Thymus (tissue), 11 donors: ENCODE measurements at regions not wholly inside any gene's neighbourhood (a gene's known extent, or its start where the extent isn't known, plus 50 kb on each side); places are given as distances from the start of the nearest gene placed in this dataset.

Experiments
- DNase-seq, 9 donors: peaks; one replicate each; pipeline ENCODE4 v3.0.0-alpha.2; 2013; ENCODE audit warnings: low spot score in 9 of 9, low read depth in 6 of 9, missing footprints in 1 of 9
- H3K27ac ChIP-seq, 2 donors: one replicate each; pipeline ENCODE4 v1.5.1; 2013; ENCODE audit warnings: control low read depth in 1 of 2, low read depth in 1 of 2, low read length in 1 of 2, mild to moderate bottlenecking in 1 of 2, moderate library complexity in 1 of 2
- H3K27me3 ChIP-seq, 2 donors: one replicate each; pipeline ENCODE4 v1.5.1; 2013; ENCODE audit warnings: low read length in 1 of 2; ENCODE audit not compliant: control insufficient read depth in 2 of 2, insufficient read depth in 1 of 2
- H3K36me3 ChIP-seq, 2 donors: one replicate each; pipeline ENCODE4 v1.5.1; 2013; ENCODE audit warnings: low read length in 1 of 2, mild to moderate bottlenecking in 1 of 2, moderate library complexity in 1 of 2; ENCODE audit not compliant: control insufficient read depth in 2 of 2, insufficient read depth in 2 of 2
- H3K4me1 ChIP-seq, 2 donors: one replicate each; pipeline ENCODE4 v1.5.1; 2013; ENCODE audit warnings: low read length in 2 of 2; ENCODE audit not compliant: control insufficient read depth in 2 of 2, insufficient read depth in 2 of 2
- H3K4me3 ChIP-seq, 2 donors: one replicate each; pipeline ENCODE4 v1.5.1; 2013; ENCODE audit warnings: low read length in 2 of 2, control low read depth in 1 of 2, mild to moderate bottlenecking in 1 of 2
- H3K9me3 ChIP-seq, 2 donors: one replicate each; pipeline ENCODE4 v1.5.1; 2013; ENCODE audit warnings: low read length in 1 of 2, mild to moderate bottlenecking in 1 of 2; ENCODE audit not compliant: control insufficient read depth in 2 of 2, insufficient read depth in 1 of 2
- WGBS: extraction: QIAGEN DNeasy Blood & Tissue Kit; methylation state at CpG from one replicate; pipeline ENCODE4 v1.1.7; 2013; 5-methylcytosine and 5-hydroxymethylcytosine counted together
- donor health status: healthy.

DNA sequence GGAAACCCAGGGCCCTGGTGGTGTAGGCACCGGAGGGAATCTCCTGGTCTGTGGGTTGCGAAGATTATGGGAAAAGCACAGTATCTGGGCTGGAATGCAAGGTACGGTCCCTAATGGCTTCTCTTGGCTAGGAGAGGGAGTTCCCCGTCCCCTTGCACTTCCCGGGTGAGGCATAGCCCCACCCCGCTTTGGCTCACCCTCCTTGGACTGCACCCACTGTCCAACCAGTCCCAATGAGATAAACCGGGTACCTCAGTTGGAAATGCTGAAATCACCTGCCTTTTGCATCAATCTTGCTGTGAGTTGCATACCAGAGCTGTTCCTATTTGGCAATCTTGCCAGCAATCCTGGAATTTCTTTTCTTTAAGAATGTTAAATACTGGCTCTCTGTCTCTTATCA, 1429.1 kb downstream of the MAT2B start:
- no peak for DNase-seq
- peaks cover 0 to 12% of the 10 kb centered on the region in 2 donors for H3K9me3 ChIP-seq
- H3K27ac ChIP-seq, result no peak overlapping the region
- H3K36me3 ChIP-seq, result no peaks in the 10 kb centered on the region
- H3K4me1 ChIP-seq, result no peaks in the 10 kb centered on the region
- H3K27me3 ChIP-seq, result no peaks in the 10 kb centered on the region
- 86% methylated on average over 7 of the region's 7 CpGs for WGBS
- no peak overlapping the region for H3K4me3 ChIP-seq

DNA sequence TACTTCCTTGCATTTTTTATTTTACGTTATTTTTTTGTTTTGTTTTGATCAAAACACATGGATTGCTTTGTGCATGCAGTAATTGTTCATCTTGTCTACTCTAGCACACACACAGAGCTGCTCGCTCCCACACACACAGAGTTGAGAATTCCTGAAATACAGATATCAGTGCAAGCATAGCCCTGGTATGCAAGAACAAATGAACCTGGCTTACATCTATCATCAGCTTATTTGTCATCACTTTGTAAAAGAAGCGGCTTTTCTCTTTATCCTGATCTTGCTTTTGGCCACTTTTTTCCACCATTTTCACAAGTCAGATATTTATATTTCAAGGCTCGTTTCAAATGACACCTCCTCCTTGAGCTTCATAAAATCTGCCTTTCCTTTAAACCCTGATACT, 1435.7 kb downstream of the MAT2B start:
- Histone ChIP-seq H3K27ac (no peak overlapping the region), H3K4me1 (no peaks in the 10 kb centered on the region), H3K27me3 (no peaks in the 10 kb centered on the region), H3K9me3 (no peaks in the 10 kb centered on the region), H3K36me3 (no peaks in the 10 kb centered on the region), H3K4me3 (no peak overlapping the region)
- WGBS, result 91% methylated on average over 4 of the region's 4 CpGs
- DNase-seq, result no peak

DNA sequence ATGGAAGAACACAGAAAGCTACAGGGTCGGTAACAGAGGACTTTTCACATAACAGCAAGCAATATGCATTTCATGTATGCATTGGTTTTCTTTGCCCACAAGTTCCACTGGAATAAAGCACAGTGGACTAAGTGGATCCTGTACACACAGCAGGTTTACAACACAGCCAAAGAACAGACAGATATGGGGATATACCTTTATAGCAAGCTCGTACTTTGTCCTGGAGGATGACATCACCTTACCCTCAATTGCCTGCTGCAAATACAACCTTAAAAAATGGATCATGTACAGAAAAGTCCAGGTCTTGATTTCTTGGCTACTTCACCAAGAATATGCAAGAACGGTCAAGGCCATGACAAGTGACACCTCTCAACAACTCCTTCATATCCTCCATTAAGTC, 1445.5 kb downstream of the MAT2B start:
- 93% methylated on average over 3 of the region's 3 CpGs for WGBS
- no peak for DNase-seq

DNA sequence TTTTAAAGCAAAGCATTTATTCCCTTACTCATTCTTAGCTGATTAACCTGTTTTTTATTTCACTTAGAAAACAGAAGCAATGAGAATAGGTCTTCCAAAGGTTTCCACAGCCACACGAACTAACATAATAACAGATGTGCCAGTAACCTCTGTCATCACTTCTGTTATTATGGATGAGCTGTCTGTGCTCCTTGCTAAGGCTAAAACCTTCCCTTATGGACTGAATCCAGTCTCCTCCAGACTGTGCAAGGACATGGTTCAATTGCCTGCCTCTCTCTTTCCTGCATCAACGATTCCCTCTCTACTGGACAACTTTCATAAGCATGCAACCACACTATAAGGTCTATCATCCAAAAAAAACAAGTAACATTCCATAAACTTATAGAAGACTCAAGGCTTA, 1446.2 kb downstream of the MAT2B start:
- no peak overlapping the region for H3K27ac ChIP-seq
- DNase-seq, result no peak
- H3K27me3 ChIP-seq, result no peaks in the 10 kb centered on the region
- no peak overlapping the region for H3K4me3 ChIP-seq
- H3K4me1 ChIP-seq, result no peaks in the 10 kb centered on the region
- no peaks in the 10 kb centered on the region for H3K9me3 ChIP-seq
- 88% methylated on average over 2 of the region's 2 CpGs for WGBS
- H3K36me3 ChIP-seq, result no peaks in the 10 kb centered on the region

More for the DNA sequence above, 1445.5 kb downstream of the MAT2B start:
- no peak overlapping the region for H3K4me3 ChIP-seq
- no peak overlapping the region for H3K27ac ChIP-seq
- no peaks in the 10 kb centered on the region for H3K36me3 ChIP-seq
- H3K27me3 ChIP-seq, result no peaks in the 10 kb centered on the region
- no peaks in the 10 kb centered on the region for H3K9me3 ChIP-seq
- no peaks in the 10 kb centered on the region for H3K4me1 ChIP-seq

DNA sequence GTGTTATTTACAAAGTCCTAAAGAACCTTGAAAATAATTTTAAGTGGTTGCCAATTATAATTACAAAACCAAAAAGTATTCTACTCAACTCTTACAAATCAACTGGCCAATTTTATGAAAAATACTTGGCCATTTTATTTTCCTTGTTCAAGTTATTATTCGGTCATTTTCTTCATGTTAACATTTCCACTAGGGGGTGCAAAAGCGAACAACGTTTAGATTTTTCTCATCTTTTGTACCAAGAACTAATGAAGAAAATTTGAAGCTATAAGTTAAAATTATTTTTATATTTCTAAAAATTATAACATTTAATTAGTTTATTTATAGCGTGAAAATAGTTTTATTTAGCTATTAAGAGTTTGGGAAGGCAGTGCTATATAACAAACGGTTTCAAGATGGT, 1453.3 kb downstream of the MAT2B start:
- 88% methylated on average over 5 of the region's 5 CpGs for WGBS
- no peaks in the 10 kb centered on the region for H3K4me1 ChIP-seq
- H3K9me3 ChIP-seq, result no peaks in the 10 kb centered on the region
- no peak overlapping the region for H3K27ac ChIP-seq
- H3K4me3 ChIP-seq, result no peak overlapping the region
- H3K27me3 ChIP-seq, result no peaks in the 10 kb centered on the region
- DNase-seq, result no peak
- H3K36me3 ChIP-seq, result no peaks in the 10 kb centered on the region

DNA sequence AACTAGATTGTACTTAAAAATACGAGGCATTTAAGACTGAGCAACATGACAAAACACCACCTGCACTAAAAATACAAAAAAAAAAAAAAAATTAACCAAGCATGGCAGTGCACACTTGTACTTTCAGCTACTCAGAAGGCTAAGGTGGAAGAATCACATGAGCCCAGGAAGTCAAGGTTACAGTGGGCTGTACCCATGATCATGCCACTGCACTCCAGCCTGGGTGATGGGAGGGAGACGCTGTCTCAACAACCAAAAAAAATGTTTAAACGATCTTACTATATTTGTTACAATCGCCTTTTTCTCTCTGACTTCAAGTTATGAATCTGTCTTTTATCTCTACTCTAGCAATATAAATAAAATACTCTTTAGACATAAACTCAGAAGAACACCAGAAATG, 1454.3 kb downstream of the MAT2B start:
- H3K9me3 ChIP-seq, result no peaks in the 10 kb centered on the region
- H3K27ac ChIP-seq, result no peak overlapping the region
- no peaks in the 10 kb centered on the region for H3K27me3 ChIP-seq
- WGBS, result 81% methylated on average over 4 of the region's 4 CpGs
- H3K4me1 ChIP-seq, result no peaks in the 10 kb centered on the region
- H3K36me3 ChIP-seq, result no peaks in the 10 kb centered on the region
- H3K4me3 ChIP-seq, result no peak overlapping the region
- no peak for DNase-seq

DNA sequence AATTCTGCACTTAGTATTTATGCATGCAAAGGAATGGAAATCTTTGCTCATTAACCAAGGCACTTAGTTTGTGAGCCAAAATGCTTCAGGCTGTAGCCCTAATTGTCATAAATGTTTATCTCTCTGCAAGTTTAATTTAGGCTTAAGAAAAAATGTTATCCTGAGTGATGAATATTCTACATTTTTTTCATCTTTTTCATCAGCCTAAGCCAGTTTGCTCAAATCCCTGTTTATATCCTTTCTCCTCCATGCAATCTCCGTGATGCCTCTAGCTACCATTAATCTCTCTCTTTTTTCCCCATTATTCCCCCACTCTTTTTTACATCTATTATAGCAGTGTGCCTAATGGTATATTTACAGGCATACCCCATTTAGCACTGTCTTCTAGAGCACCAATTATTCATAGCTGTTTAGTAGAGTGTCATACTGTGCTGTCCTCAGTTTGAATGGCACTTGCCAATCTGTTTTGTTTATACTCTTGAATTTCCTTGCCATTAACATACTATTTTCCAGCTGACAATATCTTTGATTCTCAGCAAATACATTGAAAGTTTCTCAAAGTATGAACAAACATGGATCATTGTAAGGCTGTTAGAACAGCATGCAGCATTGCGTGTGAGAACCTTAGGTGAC, 1457.0 kb downstream of the MAT2B start:
- DNase-seq, result no peak
- H3K27ac ChIP-seq, result no peak overlapping the region
- 97% methylated on average over 2 of the region's 2 CpGs for WGBS
- no peaks in the 10 kb centered on the region for H3K27me3 ChIP-seq
- H3K9me3 ChIP-seq, result no peaks in the 10 kb centered on the region
- H3K36me3 ChIP-seq, result no peaks in the 10 kb centered on the region
- H3K4me1 ChIP-seq, result no peaks in the 10 kb centered on the region
- H3K4me3 ChIP-seq, result no peak overlapping the region

DNA sequence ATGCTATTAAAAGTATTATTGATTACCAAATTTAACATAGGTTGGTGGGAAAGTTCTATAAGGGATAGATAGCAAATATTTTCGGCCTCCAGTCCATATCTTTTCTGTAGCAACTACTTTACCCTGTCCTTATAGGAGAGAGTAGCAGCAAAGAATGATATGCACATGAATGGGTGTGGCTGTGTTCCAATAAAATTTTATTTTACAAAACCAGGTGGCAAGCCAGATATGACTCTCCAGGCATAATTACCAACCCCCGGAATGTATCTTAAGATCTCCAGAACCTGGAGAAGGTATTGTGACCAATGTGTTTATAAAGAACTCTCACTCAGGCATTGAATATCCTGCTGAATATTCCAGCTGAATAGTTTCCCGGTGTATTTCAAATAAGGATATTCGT, 1461.2 kb downstream of the MAT2B start:
- 91% methylated on average over 4 of the region's 4 CpGs for WGBS
- H3K27ac ChIP-seq, result no peak overlapping the region
- no peaks in the 10 kb centered on the region for H3K4me1 ChIP-seq
- DNase-seq, result no peak
- no peaks in the 10 kb centered on the region for H3K9me3 ChIP-seq
- no peak overlapping the region for H3K4me3 ChIP-seq
- H3K36me3 ChIP-seq, result no peaks in the 10 kb centered on the region
- no peaks in the 10 kb centered on the region for H3K27me3 ChIP-seq

DNA sequence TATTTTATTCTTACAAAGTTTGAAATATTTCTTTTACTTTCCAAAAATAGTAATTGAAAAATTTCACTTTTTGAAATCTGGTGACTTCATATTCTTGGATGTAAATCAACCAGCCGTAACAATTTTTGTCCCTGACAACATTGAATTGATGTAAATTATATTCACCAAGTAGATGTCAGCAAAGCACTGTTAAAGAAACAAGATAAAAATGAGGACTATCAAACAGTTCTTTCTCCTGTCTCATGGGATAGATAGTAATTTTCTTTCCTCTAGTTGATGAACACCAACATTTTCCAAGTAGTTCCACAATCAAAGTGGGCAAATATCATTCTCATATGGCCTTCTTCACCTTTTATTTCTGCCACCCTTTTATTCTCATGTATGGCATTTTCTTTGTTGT, 1461.9 kb downstream of the MAT2B start:
- Histone ChIP-seq H3K27ac (no peak overlapping the region), H3K4me1 (no peaks in the 10 kb centered on the region), H3K4me3 (no peak overlapping the region), H3K36me3 (no peaks in the 10 kb centered on the region), H3K9me3 (no peaks in the 10 kb centered on the region), H3K27me3 (no peaks in the 10 kb centered on the region)
- no peak for DNase-seq
- WGBS, result 96% methylated on average over 1 of the region's 1 CpG

DNA sequence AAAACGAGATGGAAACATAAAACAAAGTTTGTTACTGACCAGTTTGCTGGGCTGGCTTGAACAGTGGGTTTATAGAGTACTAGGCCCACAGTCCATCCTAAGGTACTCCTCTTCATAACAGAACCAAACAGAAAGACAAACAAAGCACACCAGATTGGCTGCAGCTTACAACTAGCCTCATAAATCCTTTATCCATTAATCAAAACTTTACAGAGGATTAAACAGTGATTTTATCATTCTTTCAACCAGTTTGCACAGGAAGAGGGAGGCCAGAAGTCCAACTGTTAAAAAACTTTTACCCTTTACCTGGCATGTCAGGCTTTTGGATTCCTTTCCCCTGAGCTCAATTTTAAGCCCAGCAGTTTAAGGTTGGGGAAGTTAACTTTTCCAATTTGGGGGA, 1467.6 kb downstream of the MAT2B start:
- 62% methylated on average over 1 of the region's 1 CpG for WGBS
- no peak overlapping the region for H3K27ac ChIP-seq
- no peak overlapping the region for H3K4me3 ChIP-seq
- no peaks in the 10 kb centered on the region for H3K36me3 ChIP-seq
- no peaks in the 10 kb centered on the region for H3K27me3 ChIP-seq
- H3K9me3 ChIP-seq, result no peaks in the 10 kb centered on the region
- H3K4me1 ChIP-seq, result no peaks in the 10 kb centered on the region
- no peak for DNase-seq
